ENCODE measurements at regions not wholly inside any gene's neighbourhood (a gene's known extent, or its start where the extent isn't known, plus 50 kb on each side); places are given as distances from the start of the nearest gene placed in this dataset.
A peak's percentile ranks its signal among the peaks of the same experiment; 100 is the strongest.

GRCh38 chr6:56904068-56904467, 50.8 kb upstream of the BEND6 start:
- H3K36me3 ChIP-seq (ENCODE audit: control insufficient read depth, insufficient read depth, low read length), result no peaks in the 10 kb centered on the region
- no peak overlapping the region for H3K4me3 ChIP-seq (ENCODE audit: extremely low read depth, insufficient read depth, low read length, poor library complexity, severe bottlenecking)
- H3K4me1 ChIP-seq (ENCODE audit: control insufficient read depth, insufficient read depth, low read length, poor library complexity, severe bottlenecking), result peaks cover 9% of the 10 kb centered on the region
- 57% methylated on average over 1 of the region's 3 CpGs; no CpG with 5 or more reads in 1 of the 2 experiments for WGBS, 2 experiments (ENCODE audit: insufficient coverage in 2 of 2)
- no peak overlapping the region for H3K27ac ChIP-seq (ENCODE audit: low read depth, low read length, severe bottlenecking)
- no peaks in the 10 kb centered on the region for H3K9me3 ChIP-seq (ENCODE audit: control insufficient read depth, low read length)

GRCh38 chr6:56902641-56903464, 52.1 kb upstream of the BEND6 start:
- no peaks in the 10 kb centered on the region for H3K36me3 ChIP-seq (ENCODE audit: control insufficient read depth, insufficient read depth, low read length)
- no peak overlapping the region for H3K4me3 ChIP-seq (ENCODE audit: extremely low read depth, insufficient read depth, low read length, poor library complexity, severe bottlenecking)
- 15 to 50% methylated on average over 1 to 2 of the region's 6 CpGs for WGBS, 2 experiments (ENCODE audit: insufficient coverage in 2 of 2)
- H3K4me1 ChIP-seq (ENCODE audit: control insufficient read depth, insufficient read depth, low read length, poor library complexity, severe bottlenecking), result peaks cover 9% of the 10 kb centered on the region
- H3K9me3 ChIP-seq (ENCODE audit: control insufficient read depth, low read length), result no peaks in the 10 kb centered on the region
- H3K27ac ChIP-seq (ENCODE audit: low read depth, low read length, severe bottlenecking), result no peak overlapping the region

GRCh38 chr6:56900784-56901183, 54.1 kb upstream of the BEND6 start:
- 77 to 100% methylated on average over 2 to 4 of the region's 5 CpGs for WGBS, 2 experiments (ENCODE audit: insufficient coverage in 2 of 2)
- no peaks in the 10 kb centered on the region for H3K9me3 ChIP-seq (ENCODE audit: control insufficient read depth, low read length)
- H3K4me1 ChIP-seq (ENCODE audit: control insufficient read depth, insufficient read depth, low read length, poor library complexity, severe bottlenecking), result no peaks in the 10 kb centered on the region
- no peak overlapping the region for H3K4me3 ChIP-seq (ENCODE audit: extremely low read depth, insufficient read depth, low read length, poor library complexity, severe bottlenecking)
- H3K36me3 ChIP-seq (ENCODE audit: control insufficient read depth, insufficient read depth, low read length), result no peaks in the 10 kb centered on the region
- no peak overlapping the region for H3K27ac ChIP-seq (ENCODE audit: low read depth, low read length, severe bottlenecking)

- Histone ChIP-seq H3K9me3 (ENCODE audit: control insufficient read depth, low read length) (no peaks in the 10 kb centered on the region), H3K27ac (ENCODE audit: low read depth, low read length, severe bottlenecking) (no peak overlapping the region), H3K4me1 (ENCODE audit: control insufficient read depth, insufficient read depth, low read length, poor library complexity, severe bottlenecking) (no peaks in the 10 kb centered on the region), H3K36me3 (ENCODE audit: control insufficient read depth, insufficient read depth, low read length) (no peaks in the 10 kb centered on the region), H3K4me3 (ENCODE audit: extremely low read depth, insufficient read depth, low read length, poor library complexity, severe bottlenecking) (no peak overlapping the region)
- 95 to 100% methylated on average over 2 of the region's 2 CpGs for WGBS, 2 experiments (ENCODE audit: insufficient coverage in 2 of 2)
Observed at GRCh38 chr6:56899753-56900152, 55.2 kb upstream of the BEND6 start.

- WGBS, 2 experiments (ENCODE audit: insufficient coverage in 2 of 2), result 100% methylated on average over 1 of the region's 1 CpG; no CpG with 5 or more reads in 1 of the 2 experiments
- H3K27ac ChIP-seq (ENCODE audit: low read depth, low read length, severe bottlenecking), result no peak overlapping the region
- H3K9me3 ChIP-seq (ENCODE audit: control insufficient read depth, low read length), result no peaks in the 10 kb centered on the region
- H3K4me1 ChIP-seq (ENCODE audit: control insufficient read depth, insufficient read depth, low read length, poor library complexity, severe bottlenecking), result no peaks in the 10 kb centered on the region
- no peak overlapping the region for H3K4me3 ChIP-seq (ENCODE audit: extremely low read depth, insufficient read depth, low read length, poor library complexity, severe bottlenecking)
- H3K36me3 ChIP-seq (ENCODE audit: control insufficient read depth, insufficient read depth, low read length), result no peaks in the 10 kb centered on the region
Observed at GRCh38 chr6:56899311-56899710, 55.6 kb upstream of the BEND6 start.

GRCh38 chr6:56897789-56898529, 56.9 kb upstream of the BEND6 start:
- Histone ChIP-seq H3K4me1 (ENCODE audit: control insufficient read depth, insufficient read depth, low read length, poor library complexity, severe bottlenecking) (no peaks in the 10 kb centered on the region), H3K4me3 (ENCODE audit: extremely low read depth, insufficient read depth, low read length, poor library complexity, severe bottlenecking) (no peak overlapping the region), H3K9me3 (ENCODE audit: control insufficient read depth, low read length) (no peaks in the 10 kb centered on the region), H3K36me3 (ENCODE audit: control insufficient read depth, insufficient read depth, low read length) (no peaks in the 10 kb centered on the region), H3K27ac (ENCODE audit: low read depth, low read length, severe bottlenecking) (no peak overlapping the region)
- 88 to 96% methylated on average over 3 to 4 of the region's 4 CpGs for WGBS, 2 experiments (ENCODE audit: insufficient coverage in 2 of 2)

GRCh38 chr6:56891754-56892153, 63.2 kb upstream of the BEND6 start:
- H3K4me3 ChIP-seq (ENCODE audit: extremely low read depth, insufficient read depth, low read length, poor library complexity, severe bottlenecking), result no peak overlapping the region
- peaks cover 13% of the 10 kb centered on the region for H3K4me1 ChIP-seq (ENCODE audit: control insufficient read depth, insufficient read depth, low read length, poor library complexity, severe bottlenecking)
- H3K27ac ChIP-seq (ENCODE audit: low read depth, low read length, severe bottlenecking), result no peak overlapping the region
- no peaks in the 10 kb centered on the region for H3K36me3 ChIP-seq (ENCODE audit: control insufficient read depth, insufficient read depth, low read length)
- WGBS, 2 experiments (ENCODE audit: insufficient coverage in 2 of 2), result 100% methylated on average over 2 of the region's 2 CpGs
- no peaks in the 10 kb centered on the region for H3K9me3 ChIP-seq (ENCODE audit: control insufficient read depth, low read length)

GRCh38 chr6:56890683-56891429, 64.1 kb upstream of the BEND6 start:
- 89 to 92% methylated on average over 8 of the region's 8 CpGs for WGBS, 2 experiments (ENCODE audit: insufficient coverage in 2 of 2)
- Histone ChIP-seq H3K9me3 (ENCODE audit: control insufficient read depth, low read length) (no peaks in the 10 kb centered on the region), H3K27ac (ENCODE audit: low read depth, low read length, severe bottlenecking) (peak overlapping the region; percentile 75), H3K4me3 (ENCODE audit: extremely low read depth, insufficient read depth, low read length, poor library complexity, severe bottlenecking) (no peak overlapping the region), H3K36me3 (ENCODE audit: control insufficient read depth, insufficient read depth, low read length) (no peaks in the 10 kb centered on the region), H3K4me1 (ENCODE audit: control insufficient read depth, insufficient read depth, low read length, poor library complexity, severe bottlenecking) (peaks cover 13% of the 10 kb centered on the region)

GRCh38 chr6:56890066-56890465, 64.8 kb upstream of the BEND6 start:
- Histone ChIP-seq H3K4me3 (ENCODE audit: extremely low read depth, insufficient read depth, low read length, poor library complexity, severe bottlenecking) (no peak overlapping the region), H3K27ac (ENCODE audit: low read depth, low read length, severe bottlenecking) (no peak overlapping the region), H3K36me3 (ENCODE audit: control insufficient read depth, insufficient read depth, low read length) (no peaks in the 10 kb centered on the region), H3K9me3 (ENCODE audit: control insufficient read depth, low read length) (no peaks in the 10 kb centered on the region), H3K4me1 (ENCODE audit: control insufficient read depth, insufficient read depth, low read length, poor library complexity, severe bottlenecking) (peaks cover 13% of the 10 kb centered on the region)
- 77 to 85% methylated on average over 2 to 3 of the region's 3 CpGs for WGBS, 2 experiments (ENCODE audit: insufficient coverage in 2 of 2)

- H3K36me3 ChIP-seq (ENCODE audit: control insufficient read depth, insufficient read depth, low read length), result no peaks in the 10 kb centered on the region
- no peak overlapping the region for H3K27ac ChIP-seq (ENCODE audit: low read depth, low read length, severe bottlenecking)
- no peak overlapping the region for H3K4me3 ChIP-seq (ENCODE audit: extremely low read depth, insufficient read depth, low read length, poor library complexity, severe bottlenecking)
- H3K9me3 ChIP-seq (ENCODE audit: control insufficient read depth, low read length), result no peaks in the 10 kb centered on the region
- H3K4me1 ChIP-seq (ENCODE audit: control insufficient read depth, insufficient read depth, low read length, poor library complexity, severe bottlenecking), result peaks cover 13% of the 10 kb centered on the region
Observed at GRCh38 chr6:56889492-56889891, 65.4 kb upstream of the BEND6 start.

All from mesodermal cell (in vitro differentiated cells).